WTC11 (cell line): ENCODE measurements at regions not wholly inside any gene's neighbourhood (a gene's known extent, or its start where the extent isn't known, plus 50 kb on each side); places are given as distances from the start of the nearest gene placed in this dataset.

Experiments
- ATAC-seq: fragments of 200-7000 bp; cut with Tn5 transposase; 2 replicates; pipeline ENCODE4 v1.10.0; 2021; ENCODE audit warnings: mild to moderate bottlenecking, moderate library complexity
- CTCF ChIA-PET: fragments of 300-600 bp; sonication (Branson Sonifier 250); formaldehyde crosslinking; loops from one replicate; lab custom pipeline; 2021; ENCODE audit warnings: antibody characterized with exemption; lab: Charles Lee
- POLR2A ChIA-PET: fragments of 350-600 bp; sonication (Branson Sonifier 250); formaldehyde crosslinking; loops from one replicate; lab custom pipeline; 2021; ENCODE audit warnings: antibody characterized with exemption; lab: Charles Lee
- DNase-seq: peaks from one replicate; pipeline ENCODE4 v3.0.0; 2021; ENCODE audit warnings: low spot score
- H3K27ac Mint-ChIP-seq: 2 replicates; pipeline ENCODE4 v1.8.0; 2021; ENCODE audit warnings: mixed read lengths
- H3K27me3 Mint-ChIP-seq: 2 replicates; pipeline ENCODE4 v1.8.0; 2021; ENCODE audit warnings: low read depth, mild to moderate bottlenecking, moderate library complexity, mixed read lengths
- H3K36me3 Mint-ChIP-seq: 2 replicates; pipeline ENCODE4 v1.8.0; 2021; ENCODE audit warnings: mixed read lengths
- H3K4me1 Mint-ChIP-seq: 2 replicates; pipeline ENCODE4 v1.8.0; 2022; ENCODE audit warnings: mixed read lengths
- H3K4me3 Mint-ChIP-seq: 2 replicates; pipeline ENCODE4 v1.8.0; 2021; ENCODE audit warnings: mild to moderate bottlenecking, moderate library complexity, mixed read lengths
- H3K9me3 Mint-ChIP-seq: 2 replicates; pipeline ENCODE4 v1.8.0; 2021; ENCODE audit warnings: mixed read lengths
- ATF1 ChIP-seq: sonication (generic); formaldehyde crosslinking; IDR thresholded peaks from 2 replicates; pipeline ENCODE4 v1.8.1; 2023; ENCODE audit warnings: mild to moderate bottlenecking, moderate library complexity, missing genetic modification reagents
- ATF6 ChIP-seq: sonication (generic); formaldehyde crosslinking; IDR thresholded peaks from 2 replicates; pipeline ENCODE4 v1.8.1; 2023; ENCODE audit warnings: mild to moderate bottlenecking, missing genetic modification reagents
- CREB1 ChIP-seq: sonication (generic); formaldehyde crosslinking; IDR thresholded peaks from 2 replicates; pipeline ENCODE4 v1.8.0; 2023; ENCODE audit warnings: mild to moderate bottlenecking, missing genetic modification reagents
- E2F4 ChIP-seq: sonication (generic); formaldehyde crosslinking; IDR thresholded peaks from 2 replicates; pipeline ENCODE4 v1.8.1; 2022; ENCODE audit warnings: low read depth, mild to moderate bottlenecking, moderate library complexity, missing genetic modification reagents, borderline replicate concordance
- ETV6 ChIP-seq: sonication (generic); formaldehyde crosslinking; IDR thresholded peaks from 2 replicates; pipeline ENCODE4 v1.8.1; 2022; ENCODE audit warnings: mild to moderate bottlenecking, missing genetic modification reagents
- FOXJ3 ChIP-seq: sonication (generic); formaldehyde crosslinking; IDR thresholded peaks from 2 replicates; pipeline ENCODE4 v1.9.0; 2021; ENCODE audit warnings: missing genetic modification reagents, mild to moderate bottlenecking, borderline replicate concordance
- GABPB1 ChIP-seq: sonication (generic); formaldehyde crosslinking; IDR thresholded peaks from 2 replicates; pipeline ENCODE4 v1.8.1; 2023; ENCODE audit warnings: mild to moderate bottlenecking, missing genetic modification reagents
- MAX ChIP-seq: sonication (generic); formaldehyde crosslinking; IDR thresholded peaks from 2 replicates; pipeline ENCODE4 v1.8.0; 2022; ENCODE audit warnings: mild to moderate bottlenecking, missing genetic modification reagents
- MXD4 ChIP-seq: fragments of 250-450 bp; sonication (Bioruptor Pico); IDR thresholded peaks from 2 replicates; pipeline ENCODE4 v1.8.0; 2021; ENCODE audit warnings: mild to moderate bottlenecking, moderate library complexity, borderline replicate concordance
- MYBL2 ChIP-seq: sonication (generic); formaldehyde crosslinking; IDR thresholded peaks from 2 replicates; pipeline ENCODE4 v1.8.1; 2023; ENCODE audit warnings: mild to moderate bottlenecking, moderate library complexity, missing genetic modification reagents
- NFE2L1 ChIP-seq: sonication (generic); formaldehyde crosslinking; IDR thresholded peaks from 2 replicates; pipeline ENCODE4 v1.8.1; 2023; ENCODE audit warnings: missing genetic modification reagents
- NFYB ChIP-seq: sonication (generic); formaldehyde crosslinking; conservative IDR thresholded peaks from 2 replicates; pipeline ENCODE4 v1.8.0; 2022; ENCODE audit warnings: low read depth, missing genetic modification reagents
- NR1H2 ChIP-seq: sonication (generic); formaldehyde crosslinking; IDR thresholded peaks from 2 replicates; pipeline ENCODE4 v1.9.0; 2021; ENCODE audit warnings: mild to moderate bottlenecking, moderate library complexity, missing genetic modification reagents
- NR3C1 ChIP-seq: sonication (generic); formaldehyde crosslinking; conservative IDR thresholded peaks from 2 replicates; pipeline ENCODE4 v1.8.1; 2023; ENCODE audit warnings: low read depth, mild to moderate bottlenecking, missing genetic modification reagents
- OVOL2 ChIP-seq: fragments of 250-450 bp; sonication (Bioruptor Pico); IDR thresholded peaks from 2 replicates; pipeline ENCODE4 v1.9.0; 2021; ENCODE audit warnings: mild to moderate bottlenecking, borderline replicate concordance
- RORB ChIP-seq: fragments of 250-450 bp; sonication (Bioruptor Pico); IDR thresholded peaks from 2 replicates; pipeline ENCODE4 v1.9.0; 2021; ENCODE audit warnings: mild to moderate bottlenecking
- SOX15 ChIP-seq: fragments of 250-450 bp; sonication (Bioruptor Pico); IDR thresholded peaks from 2 replicates; pipeline ENCODE4 v1.9.0; 2021; ENCODE audit warnings: mild to moderate bottlenecking
- STAT6 ChIP-seq: sonication (generic); formaldehyde crosslinking; conservative IDR thresholded peaks from 2 replicates; pipeline ENCODE4 v1.8.1; 2023; ENCODE audit warnings: mild to moderate bottlenecking, low read depth, missing genetic modification reagents, moderate library complexity
- TEAD4 ChIP-seq: sonication (generic); formaldehyde crosslinking; IDR thresholded peaks from 2 replicates; pipeline ENCODE4 v1.8.0; 2022; ENCODE audit warnings: mild to moderate bottlenecking, missing genetic modification reagents
- TP53 ChIP-seq: sonication (generic); formaldehyde crosslinking; IDR thresholded peaks from 2 replicates; pipeline ENCODE4 v1.8.1; 2023; ENCODE audit warnings: mild to moderate bottlenecking, missing genetic modification reagents
- USF2 ChIP-seq: sonication (generic); formaldehyde crosslinking; IDR thresholded peaks from 2 replicates; pipeline ENCODE4 v1.8.1; 2023; ENCODE audit warnings: mild to moderate bottlenecking, missing genetic modification reagents, moderate library complexity
- ZNF416 ChIP-seq: fragments of 250-450 bp; sonication (Bioruptor Pico); IDR thresholded peaks from 2 replicates; pipeline ENCODE4 v1.9.0; 2021; ENCODE audit warnings: mild to moderate bottlenecking, inconsistent platforms
- ZNF425 ChIP-seq: fragments of 250-450 bp; sonication (Bioruptor Pico); conservative IDR thresholded peaks from 2 replicates; pipeline ENCODE4 v1.9.0; 2021; ENCODE audit warnings: mild to moderate bottlenecking

GRCh38 chr4:161238033-161238432, 925.8 kb downstream of the FSTL5 start:
- Mint-ChIP-seq H3K4me3 (no peak overlapping the region), H3K27ac (no peak overlapping the region), H3K9me3 (no peaks in the 10 kb centered on the region), H3K4me1 (no peaks in the 10 kb centered on the region)
- POLR2A ChIA-PET: no interaction called here
- ATAC-seq: no peak
- DNase-seq: no peak
- TF ChIP-seq STAT6 (CRISPR knock-in tag) (no peak), MYBL2 (no peak), ETV6 (CRISPR knock-in tag) (no peak), SOX15 (CRISPR knock-in tag) (no peak), TEAD4 (CRISPR knock-in tag) (no peak), ATF1 (CRISPR knock-in tag) (no peak), GABPB1 (no peak), ZNF416 (CRISPR knock-in tag) (no peak)
- TF ChIP-seq, all 79 proteins: peak for 0
- Mint-ChIP-seq H3K36me3 (no peaks in the 10 kb centered on the region), H3K27me3 (no peaks in the 10 kb centered on the region)
- CTCF ChIA-PET: no interaction called here

- Mint-ChIP-seq H3K4me3 (no peak overlapping the region), H3K27me3 (no peaks in the 10 kb centered on the region), H3K9me3 (no peaks in the 10 kb centered on the region), H3K4me1 (no peaks in the 10 kb centered on the region), H3K27ac (no peak overlapping the region), H3K36me3 (no peaks in the 10 kb centered on the region)
- ATAC-seq (no peak), DNase-seq (no peak)
- ChIA-PET POLR2A (no interaction called here), CTCF (no interaction called here)
- TF ChIP-seq NR3C1 (CRISPR knock-in tag) (no peak), USF2 (no peak), ZNF425 (no peak), NR1H2 (CRISPR knock-in tag) (no peak), RORB (CRISPR knock-in tag) (no peak), ZNF416 (CRISPR knock-in tag) (no peak), E2F4 (no peak), OVOL2 (CRISPR knock-in tag) (no peak), NFYB (no peak)
Observed at GRCh38 chr4:161237495-161237894, 926.3 kb downstream of the FSTL5 start.

GRCh38 chr4:161225327-161225726, 938.5 kb downstream of the FSTL5 start:
- H3K36me3 Mint-ChIP-seq: peaks cover 27% of the 10 kb centered on the region
- POLR2A ChIA-PET: no interaction called here
- H3K9me3 Mint-ChIP-seq: peaks cover 32% of the 10 kb centered on the region
- DNase-seq (no peak), ATAC-seq (no peak)
- H3K27me3 Mint-ChIP-seq: no peaks in the 10 kb centered on the region
- H3K4me1 Mint-ChIP-seq: no peaks in the 10 kb centered on the region
- no peak overlapping the region for H3K4me3 Mint-ChIP-seq
- no peak overlapping the region for H3K27ac Mint-ChIP-seq
- CTCF ChIA-PET: no interaction called here
- TF ChIP-seq ZNF416 (CRISPR knock-in tag) (no peak), MXD4 (no peak), MAX (CRISPR knock-in tag) (no peak), FOXJ3 (no peak), NFE2L1 (CRISPR knock-in tag) (no peak), ATF6 (no peak), TP53 (CRISPR knock-in tag) (no peak), RORB (CRISPR knock-in tag) (no peak), CREB1 (CRISPR knock-in tag) (no peak)
